CD4-positive, alpha-beta T cell (primary cell): ENCODE measurements at regions not wholly inside any gene's neighbourhood (a gene's known extent, or its start where the extent isn't known, plus 50 kb on each side); places are given as distances from the start of the nearest gene placed in this dataset.
"Not testable (repeated sequence)": the region's sequence is repeated elsewhere in the genome, so short reads cannot be mapped to it uniquely, and the experiment has no call there.

ENCODE experiments used
- ATAC-seq: fragments of 200-7000 bp; cut with Tn5 transposase; one replicate; pipeline ENCODE4 v1.10.0; 2022; ENCODE audit warnings: mild to moderate bottlenecking; ENCODE audit not compliant: poor library complexity
- CTCF ChIA-PET: fragments of 350-600 bp; sonication (Branson Sonifier 250); formaldehyde crosslinking; loops from one replicate; lab custom pipeline; 2021; ENCODE audit warnings: antibody characterized with exemption, inconsistent platforms; lab: Charles Lee
- POLR2A ChIA-PET: fragments of 350-600 bp; sonication (Branson Sonifier 250); formaldehyde crosslinking; loops from one replicate; lab custom pipeline; 2021; ENCODE audit warnings: antibody characterized with exemption, inconsistent platforms; lab: Charles Lee
- DNase-seq, 14 experiments: peaks; one replicate each; pipeline ENCODE4 v3.0.0-alpha.2; 2013 to 2020; ENCODE audit warnings: mixed read lengths in 2 of 14
- H3K27ac ChIP-seq, 2 donors: one replicate each; pipeline versions ENCODE4 v1.5.1 to v1.7.0; 2013; ENCODE audit warnings: low read length in 2 of 2, low read depth in 1 of 2, mild to moderate bottlenecking in 1 of 2
- H3K27me3 ChIP-seq, 2 experiments: 1 replicate in 1 of 2; 2 replicates in 1 of 2; pipeline versions ENCODE4 v1.6.1 to v1.7.0; 2013; ENCODE audit warnings: low read length in 2 of 2, control low read depth in 1 of 2, mild to moderate bottlenecking in 1 of 2, moderate library complexity in 1 of 2; ENCODE audit not compliant: insufficient read depth in 2 of 2, control insufficient read depth in 1 of 2
- H3K36me3 ChIP-seq: one replicate; pipeline ENCODE4 v1.6.1; 2013; ENCODE audit warnings: low read length, control low read depth; ENCODE audit not compliant: insufficient read depth
- H3K4me1 ChIP-seq: one replicate; pipeline ENCODE4 v1.6.1; 2013; ENCODE audit warnings: low read length, control low read depth; ENCODE audit not compliant: insufficient read depth
- H3K4me3 ChIP-seq: one replicate; pipeline ENCODE4 v1.5.1; 2013; ENCODE audit warnings: mild to moderate bottlenecking, low read length, moderate library complexity
- H3K9me3 ChIP-seq, 2 experiments: 1 replicate in 1 of 2; 2 replicates in 1 of 2; pipeline versions ENCODE4 v1.6.1 to v1.7.0; 2013; ENCODE audit warnings: low read length in 2 of 2, mild to moderate bottlenecking in 2 of 2, control low read depth in 1 of 2, moderate library complexity in 1 of 2; ENCODE audit not compliant: control insufficient read depth in 1 of 2, insufficient read depth in 1 of 2
- H3K27ac Mint-ChIP-seq: one replicate; pipeline ENCODE4 v1.8.0; 2020; ENCODE audit warnings: mixed read lengths
- H3K27me3 Mint-ChIP-seq: one replicate; pipeline ENCODE4 v1.8.0; 2021; ENCODE audit warnings: mixed read lengths
- H3K36me3 Mint-ChIP-seq: one replicate; pipeline ENCODE4 v1.8.0; 2021; ENCODE audit warnings: low read depth, mixed read lengths
- H3K4me1 Mint-ChIP-seq: one replicate; pipeline ENCODE4 v1.8.0; 2021; ENCODE audit warnings: low read depth, mixed read lengths
- H3K4me3 Mint-ChIP-seq: one replicate; pipeline ENCODE4 v1.8.0; 2020; ENCODE audit warnings: mild to moderate bottlenecking, mixed read lengths
- H3K9me3 Mint-ChIP-seq: one replicate; pipeline ENCODE4 v1.8.0; 2020; ENCODE audit warnings: mixed read lengths
- CTCF ChIP-seq: fragments of 200-600 bp; IDR thresholded peaks from one replicate; pipeline ENCODE4 v1.8.0; 2022; ENCODE audit warnings: antibody characterized with exemption, mild to moderate bottlenecking
- intact Hi-C, 2 experiments: fragments of 100-400 bp; cut with DNase I in 1 of 2; cut with micrococcal nuclease in 1 of 2; formaldehyde crosslinking; loops; one replicate each; pipeline versions ENCODE4 v1.15.1 to v1.9.0; 2023 to 2025; cut with DNase I, micrococcal nuclease

DNA sequence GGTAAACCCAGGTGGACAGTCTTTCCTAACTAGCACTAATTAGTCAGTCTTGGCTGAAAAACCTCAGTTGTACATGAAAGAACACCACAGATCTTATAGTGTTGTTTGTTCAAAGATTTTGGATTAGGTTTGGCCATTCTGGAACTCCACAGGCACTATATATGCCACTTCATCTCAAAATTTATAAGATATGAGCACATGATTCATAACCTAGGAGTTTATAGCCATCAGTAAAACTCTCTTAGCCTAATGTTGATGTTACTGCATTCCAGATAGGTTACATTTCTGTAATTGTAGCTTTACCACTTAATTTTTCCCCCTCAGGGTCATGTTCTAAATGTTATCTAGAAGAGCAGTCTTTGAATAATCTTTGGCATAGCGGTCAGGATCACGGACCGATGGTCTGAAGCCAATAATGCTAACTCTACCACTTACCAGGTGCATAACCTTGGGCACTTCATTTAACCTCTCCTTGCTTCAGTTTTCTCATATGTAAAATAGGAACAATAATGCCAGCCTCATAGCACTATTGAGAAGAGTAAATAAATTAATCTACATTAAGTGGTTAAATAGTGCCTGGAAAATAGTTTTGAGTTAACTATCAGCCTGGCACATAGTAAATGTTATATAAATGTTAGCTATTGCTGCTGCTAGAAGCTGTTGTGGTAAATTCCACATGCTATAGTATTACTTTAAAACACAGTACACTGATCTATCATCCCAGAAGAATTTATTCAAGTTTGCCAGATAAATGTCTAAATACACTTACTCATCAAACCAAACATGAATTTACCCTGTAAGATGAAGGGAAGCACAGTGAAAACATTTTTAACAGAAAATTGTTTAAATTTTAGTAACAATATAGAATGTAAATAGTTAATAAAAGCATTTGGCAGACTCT is 743.9 kb downstream of the NR2F1-AS1 start:
- intact Hi-C loops = no loop called here

GRCh38 chr5:92835712-92836111 is 745.3 kb downstream of the NR2F1-AS1 start:
- no peak for TF ChIP-seq CTCF
- peaks cover 0 to 12% of the 10 kb centered on the region in 2 experiments for H3K9me3 ChIP-seq
- Mint-ChIP-seq H3K27ac (no peak overlapping the region), H3K27me3 (no peaks in the 10 kb centered on the region), H3K9me3 (peaks cover 9% of the 10 kb centered on the region), H3K4me3 (no peak overlapping the region), H3K4me1 (no peaks in the 10 kb centered on the region), H3K36me3 (no peaks in the 10 kb centered on the region)
- no peak overlapping the region for H3K4me3 ChIP-seq
- intact Hi-C loops = no loop called here
- POLR2A ChIA-PET = no interaction called here
- CTCF ChIA-PET = no interaction called here
- H3K27ac ChIP-seq = no peak overlapping the region
- ATAC-seq = no peak
- DNase-seq = no peak
- H3K27me3 ChIP-seq = no peaks in the 10 kb centered on the region
- H3K36me3 ChIP-seq = no peaks in the 10 kb centered on the region
- H3K4me1 ChIP-seq = no peaks in the 10 kb centered on the region

More for the DNA sequence above, 743.9 kb downstream of the NR2F1-AS1 start:
- no peaks in the 10 kb centered on the region for H3K27me3 ChIP-seq
- H3K4me1 Mint-ChIP-seq = no peaks in the 10 kb centered on the region
- H3K9me3 Mint-ChIP-seq = peaks cover 5% of the 10 kb centered on the region
- no peaks in the 10 kb centered on the region for H3K36me3 Mint-ChIP-seq
- CTCF ChIA-PET = no interaction called here
- no peak for ATAC-seq
- DNase-seq = no peak
- TF ChIP-seq CTCF = no peak
- no peaks in the 10 kb centered on the region for H3K36me3 ChIP-seq
- no peak overlapping the region for H3K4me3 ChIP-seq
- H3K4me3 Mint-ChIP-seq = no peak overlapping the region
- H3K9me3 ChIP-seq = peaks cover 0 to 12% of the 10 kb centered on the region in 2 experiments
- no peaks in the 10 kb centered on the region for H3K4me1 ChIP-seq
- H3K27me3 Mint-ChIP-seq = no peaks in the 10 kb centered on the region
- no peak overlapping the region for H3K27ac ChIP-seq
- POLR2A ChIA-PET = no interaction called here
- H3K27ac Mint-ChIP-seq = no peak overlapping the region

- H3K4me1 Mint-ChIP-seq, H3K9me3 Mint-ChIP-seq, H3K4me3 ChIP-seq, H3K36me3 ChIP-seq, H3K27me3 ChIP-seq, H3K27ac ChIP-seq, H3K27me3 Mint-ChIP-seq, H3K4me3 Mint-ChIP-seq, CTCF ChIA-PET, DNase-seq, H3K4me1 ChIP-seq, POLR2A ChIA-PET, H3K27ac Mint-ChIP-seq, H3K9me3 ChIP-seq, H3K36me3 Mint-ChIP-seq, intact Hi-C loops, ATAC-seq: not testable (repeated sequence)
These were observed 757.5 kb downstream of the NR2F1-AS1 start for GRCh38 chr5:92823551-92823950.
